ENCODE measurements at regions not wholly inside any gene's neighbourhood (a gene's known extent, or its start where the extent isn't known, plus 50 kb on each side); places are given as distances from the start of the nearest gene placed in this dataset.

- BruUV-seq (replicated peaks), result no TSS peak
- no peak overlapping the region for H3K4me3 ChIP-seq
- TF ChIP-seq ETS1 (conservative IDR thresholded peaks at IDR 0.05; ENCODE audit: control insufficient read depth, low read depth, low read length) (no peak), ZNF592 (IDR thresholded peaks at IDR 0.05) (no peak), MLX (CRISPR knock-in tag; conservative IDR thresholded peaks at IDR 0.05) (no peak), CCAR2 (IDR thresholded peaks at IDR 0.05; ENCODE audit: low read depth, low read length) (no peak), CHD2 (IDR thresholded peaks at IDR 0.05; ENCODE audit: low read depth, low read length) (no peak), ZNF695 (CRISPR knock-in tag; IDR thresholded peaks at IDR 0.05) (no peak), ZNF354B (CRISPR knock-in tag; IDR thresholded peaks at IDR 0.05) (no peak), AFF1 (IDR thresholded peaks at IDR 0.05; ENCODE audit: low read depth in 1 of 2, partially characterized antibody in 2 of 2) (no peak), GABPA (tag; conservative IDR thresholded peaks at IDR 0.05; ENCODE audit: low read depth) (no peak), ARNT (IDR thresholded peaks at IDR 0.05) (no peak)
Observed at GRCh38 chr15:70354346-70354905, 256.7 kb upstream of the TLE3 start.

More at GRCh38 chr15:70354346-70354905, 256.7 kb upstream of the TLE3 start:
- Histone ChIP-seq H3K79me2 (ENCODE audit: control insufficient read depth, insufficient read depth, low read length) (no peaks in the 10 kb centered on the region), H3K9ac (ENCODE audit: insufficient read depth in 1 of 2, low read depth in 2 of 2, low read length in 2 of 2) (no peak overlapping the region), H3K9me3 (replicated peaks; ENCODE audit: control insufficient read depth, insufficient read depth, low read depth, low read length) (no peaks in the 10 kb centered on the region), H3K27me3 (ENCODE audit: control insufficient read depth in 2 of 2, insufficient read depth in 2 of 2, low read length in 2 of 2) (peaks cover 5 to 76% of the 10 kb centered on the region in 2 experiments; a peak in 4 of 5 replicates), H2AFZ (ENCODE audit: low read depth, low read length) (no peak overlapping the region), H3K9me1 (ENCODE audit: control insufficient read depth, insufficient read depth, low read length) (no peaks in the 10 kb centered on the region), H3K4me1 (replicated peaks in 1 of 2; ENCODE audit: control insufficient read depth in 2 of 2, insufficient read depth in 2 of 2, low read length in 2 of 2) (peaks cover 0 to 7% of the 10 kb centered on the region in 2 experiments; a peak in 1 of 5 replicates), H3K4me2 (ENCODE audit: insufficient read depth, low read length) (no peak overlapping the region), H3K36me3 (ENCODE audit: control insufficient read depth, insufficient read depth, low read length) (no peaks in the 10 kb centered on the region), H3K27ac (ENCODE audit: extremely low read depth, low read depth, low read length) (no peak overlapping the region), H4K20me1 (replicated peaks; ENCODE audit: control insufficient read depth, insufficient read depth, low read length) (no peaks in the 10 kb centered on the region; the same call in 1 of the 2 replicates)
- ATAC-seq (no peak), DNase-seq (ENCODE audit: extremely low read depth in 1 of 4, low spot score in 3 of 4) (no peak), FAIRE-seq (no peak)
- in situ Hi-C loops (cut with MboI), result no loop called here
- CTCF ChIA-PET (ENCODE audit: low intra/inter-chr PET ratio), result no interaction called here
- WGBS (ENCODE audit: insufficient coverage, low coverage, missing lambda C conversion rate), result 0% methylated on average over 18 of the region's 20 CpGs
- POLR2A ChIA-PET, result interaction anchor here (0.6 to 0.8 kb wide), 3 partner anchors 14 to 53 kb away, joined by 3 to 4 read pairs (median 3); no protein-coding TSS in a partner anchor
- intact Hi-C loops (cut with micrococcal nuclease), result no loop called here
